ENCODE measurements at regions not wholly inside any gene's neighbourhood (a gene's known extent, or its start where the extent isn't known, plus 50 kb on each side); places are given as distances from the start of the nearest gene placed in this dataset.

DNA sequence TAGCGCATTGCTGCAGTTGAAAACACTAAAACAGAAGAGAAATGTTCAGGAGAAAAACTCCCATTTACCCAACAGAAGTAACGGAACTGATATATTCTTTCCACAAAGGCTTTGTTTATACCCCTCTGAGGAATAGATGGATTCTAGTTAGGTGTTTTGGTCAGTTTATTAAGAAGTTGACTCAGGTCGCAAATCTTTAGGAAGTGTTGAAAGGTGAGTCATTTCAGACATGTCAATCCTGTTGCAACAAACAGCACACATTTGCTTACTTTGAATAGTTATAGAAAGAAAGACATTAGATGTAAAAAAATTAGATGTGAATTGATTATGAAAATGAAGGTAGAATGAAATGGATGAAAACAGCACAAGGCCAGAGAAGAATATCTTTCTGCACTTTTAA, 941.0 kb downstream of the KCNJ2 start:
- H3K27me3 Mint-ChIP-seq: no peaks in the 10 kb centered on the region
- Histone ChIP-seq H3K4me2 (replicated peaks; ENCODE audit: low read depth, low read length, poor library complexity, severe bottlenecking) (no peak overlapping the region), H2AFZ (ENCODE audit: insufficient read depth, low read depth, low read length, poor library complexity, severe bottlenecking) (no peak overlapping the region), H3K79me2 (ENCODE audit: control insufficient read depth, insufficient read depth, low read length) (no peaks in the 10 kb centered on the region), H3K27ac (ENCODE audit: low read length in 2 of 2) (no peak overlapping the region), H4K20me1 (ENCODE audit: control insufficient read depth, insufficient read depth, low read length, poor library complexity, severe bottlenecking) (no peaks in the 10 kb centered on the region), H3K27me3 (replicated peaks in 1 of 4; ENCODE audit: control extremely low read depth in 1 of 4, control insufficient read depth in 3 of 4, insufficient read depth in 4 of 4, low read length in 3 of 4) (no peaks in the 10 kb centered on the region), H3K9me3 (ENCODE audit: control extremely low read depth in 1 of 3, control insufficient read depth in 2 of 3, insufficient read depth in 1 of 3, low read length in 2 of 3) (no peaks in the 10 kb centered on the region), H3K4me3 (ENCODE audit: control extremely low read depth in 1 of 5, extremely low read depth in 1 of 5, insufficient read depth in 1 of 5, low read depth in 2 of 5, low read length in 4 of 5) (no peak overlapping the region), H3K36me3 (replicated peaks in 1 of 2; ENCODE audit: control extremely low read depth in 1 of 2, control insufficient read depth in 1 of 2, extremely low read depth in 1 of 2, insufficient read depth in 2 of 2, low read length in 1 of 2) (no peaks in the 10 kb centered on the region), H3K9ac (ENCODE audit: low read length) (no peak overlapping the region), H3K4me1 (ENCODE audit: control insufficient read depth in 2 of 2, insufficient read depth in 2 of 2, low read length in 2 of 2) (no peaks in the 10 kb centered on the region)
- DNase-seq: no peak
- no CpG with 5 or more reads among the region's 3 CpGs for WGBS (ENCODE audit: insufficient coverage)
- H3K9me3 Mint-ChIP-seq (ENCODE audit: insufficient read depth): peaks cover 5% of the 10 kb centered on the region
- TF ChIP-seq, protein P1, sequence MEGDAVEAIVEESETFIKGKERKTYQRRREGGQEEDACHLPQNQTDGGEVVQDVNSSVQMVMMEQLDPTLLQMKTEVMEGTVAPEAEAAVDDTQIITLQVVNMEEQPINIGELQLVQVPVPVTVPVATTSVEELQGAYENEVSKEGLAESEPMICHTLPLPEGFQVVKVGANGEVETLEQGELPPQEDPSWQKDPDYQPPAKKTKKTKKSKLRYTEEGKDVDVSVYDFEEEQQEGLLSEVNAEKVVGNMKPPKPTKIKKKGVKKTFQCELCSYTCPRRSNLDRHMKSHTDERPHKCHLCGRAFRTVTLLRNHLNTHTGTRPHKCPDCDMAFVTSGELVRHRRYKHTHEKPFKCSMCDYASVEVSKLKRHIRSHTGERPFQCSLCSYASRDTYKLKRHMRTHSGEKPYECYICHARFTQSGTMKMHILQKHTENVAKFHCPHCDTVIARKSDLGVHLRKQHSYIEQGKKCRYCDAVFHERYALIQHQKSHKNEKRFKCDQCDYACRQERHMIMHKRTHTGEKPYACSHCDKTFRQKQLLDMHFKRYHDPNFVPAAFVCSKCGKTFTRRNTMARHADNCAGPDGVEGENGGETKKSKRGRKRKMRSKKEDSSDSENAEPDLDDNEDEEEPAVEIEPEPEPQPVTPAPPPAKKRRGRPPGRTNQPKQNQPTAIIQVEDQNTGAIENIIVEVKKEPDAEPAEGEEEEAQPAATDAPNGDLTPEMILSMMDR (IDR thresholded peaks at IDR 0.05): no peak
- TF ChIP-seq EZH2 (IDR thresholded peaks at IDR 0.05; ENCODE audit: borderline replicate concordance, insufficient read depth, low read depth, low read length, poor library complexity, severe bottlenecking): no peak
- ChIA-PET POLR2A (no interaction called here), CTCF (no interaction called here)
- no peak overlapping the region for H3K27ac Mint-ChIP-seq
- intact Hi-C loops (cut with micrococcal nuclease): no loop called here
- ATAC-seq (ENCODE audit: low read depth): no peak
- H3K4me3 Mint-ChIP-seq: no peak overlapping the region
- no peaks in the 10 kb centered on the region for H3K4me1 Mint-ChIP-seq

DNA sequence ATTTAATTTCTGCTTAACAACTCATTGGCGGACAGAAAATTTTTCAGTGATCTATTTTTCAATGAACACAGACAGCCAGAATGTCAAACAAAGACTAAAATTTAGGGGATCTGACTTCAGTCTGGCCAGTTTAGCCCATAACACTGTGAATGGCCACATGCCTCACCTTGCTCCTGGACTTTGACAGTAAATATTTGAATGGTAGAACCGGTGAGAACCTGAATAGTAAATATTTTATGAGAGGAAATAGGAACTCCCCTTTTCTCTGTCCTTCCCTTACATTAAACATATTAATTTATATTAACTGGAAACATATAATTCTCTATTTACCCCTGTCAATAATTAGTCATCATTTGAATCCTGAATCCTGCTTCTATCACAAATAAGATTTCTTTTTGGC, 942.1 kb downstream of the KCNJ2 start:
- H4K20me1 ChIP-seq (ENCODE audit: control insufficient read depth, insufficient read depth, low read length, poor library complexity, severe bottlenecking): no peaks in the 10 kb centered on the region
- Mint-ChIP-seq H3K9me3 (ENCODE audit: insufficient read depth) (peaks cover 5% of the 10 kb centered on the region), H3K4me1 (no peaks in the 10 kb centered on the region), H3K27me3 (no peaks in the 10 kb centered on the region), H3K4me3 (no peak overlapping the region), H3K27ac (no peak overlapping the region)
- H3K27me3 ChIP-seq (replicated peaks in 1 of 4; ENCODE audit: control extremely low read depth in 1 of 4, control insufficient read depth in 3 of 4, insufficient read depth in 4 of 4, low read length in 3 of 4): no peaks in the 10 kb centered on the region
- POLR2A ChIA-PET: no interaction called here
- DNase-seq: no peak
- CTCF ChIA-PET: no interaction called here
- intact Hi-C loops (cut with micrococcal nuclease): no loop called here
- no peaks in the 10 kb centered on the region for H3K36me3 ChIP-seq (replicated peaks in 1 of 2; ENCODE audit: control extremely low read depth in 1 of 2, control insufficient read depth in 1 of 2, extremely low read depth in 1 of 2, insufficient read depth in 2 of 2, low read length in 1 of 2)
- WGBS (ENCODE audit: insufficient coverage): 83% methylated on average over 1 of the region's 2 CpGs
- H3K9ac ChIP-seq (ENCODE audit: low read length): no peak overlapping the region
- no peaks in the 10 kb centered on the region for H3K9me3 ChIP-seq (ENCODE audit: control extremely low read depth in 1 of 3, control insufficient read depth in 2 of 3, insufficient read depth in 1 of 3, low read length in 2 of 3)
- H2AFZ ChIP-seq (ENCODE audit: insufficient read depth, low read depth, low read length, poor library complexity, severe bottlenecking): no peak overlapping the region
- no peaks in the 10 kb centered on the region for H3K4me1 ChIP-seq (ENCODE audit: control insufficient read depth in 2 of 2, insufficient read depth in 2 of 2, low read length in 2 of 2)
- H3K4me2 ChIP-seq (replicated peaks; ENCODE audit: low read depth, low read length, poor library complexity, severe bottlenecking): no peak overlapping the region
- no peak overlapping the region for H3K4me3 ChIP-seq (ENCODE audit: control extremely low read depth in 1 of 5, extremely low read depth in 1 of 5, insufficient read depth in 1 of 5, low read depth in 2 of 5, low read length in 4 of 5)
- no peak for TF ChIP-seq EZH2 (IDR thresholded peaks at IDR 0.05; ENCODE audit: borderline replicate concordance, insufficient read depth, low read depth, low read length, poor library complexity, severe bottlenecking)
- TF ChIP-seq, protein P1 (IDR thresholded peaks at IDR 0.05): no peak
- no peak for ATAC-seq (ENCODE audit: low read depth)
- no peaks in the 10 kb centered on the region for H3K79me2 ChIP-seq (ENCODE audit: control insufficient read depth, insufficient read depth, low read length)
- H3K27ac ChIP-seq (ENCODE audit: low read length in 2 of 2): no peak overlapping the region

Data from B cell (primary cell).